ENCODE measurements at regions not wholly inside any gene's neighbourhood (a gene's known extent, or its start where the extent isn't known, plus 50 kb on each side); places are given as distances from the start of the nearest gene placed in this dataset.
"Not testable (repeated sequence)": the region's sequence is repeated elsewhere in the genome, so short reads cannot be mapped to it uniquely, and the experiment has no call there.

GRCh38 chr7:149579365-149579764 is 81.8 kb upstream of the ZNF746 start:
- H3K36me3 ChIP-seq (ENCODE audit: insufficient read depth, low read length); H3K27ac ChIP-seq (ENCODE audit: low read depth, low read length); H3K27me3 ChIP-seq (ENCODE audit: insufficient read depth, low read length); POLR2A ChIA-PET (ENCODE audit: partially characterized antibody); H3K4me1 ChIP-seq (ENCODE audit: insufficient read depth, low read length); H3K4me3 ChIP-seq (ENCODE audit: low read length in 2 of 2); H3K9me3 ChIP-seq (ENCODE audit: control insufficient read depth in 1 of 2, low read length in 2 of 2); H3K27ac Mint-ChIP-seq; H3K27me3 Mint-ChIP-seq; intact Hi-C loops (cut with micrococcal nuclease); H3K4me3 Mint-ChIP-seq; DNase-seq; CTCF ChIA-PET (ENCODE audit: partially characterized antibody): not testable (repeated sequence)
- H3K9me3 Mint-ChIP-seq = peaks cover 0 to 31% (median 16%) of the 10 kb centered on the region in 8 donors
- peaks cover 31 to 38% of the 10 kb centered on the region in 2 donors for H3K36me3 Mint-ChIP-seq
- peaks cover 13 to 23% (median 19%) of the 10 kb centered on the region in 4 donors for H3K4me1 Mint-ChIP-seq

- peaks cover 0 to 10% (median 3%) of the 10 kb centered on the region in 4 donors for H3K4me1 Mint-ChIP-seq
- H3K9me3 ChIP-seq (ENCODE audit: control insufficient read depth in 1 of 2, low read length in 2 of 2); H3K27ac ChIP-seq (ENCODE audit: low read depth, low read length); H3K27me3 ChIP-seq (ENCODE audit: insufficient read depth, low read length); intact Hi-C loops (cut with micrococcal nuclease); DNase-seq; H3K4me3 ChIP-seq (ENCODE audit: low read length in 2 of 2); H3K27me3 Mint-ChIP-seq; POLR2A ChIA-PET (ENCODE audit: partially characterized antibody); CTCF ChIA-PET (ENCODE audit: partially characterized antibody); H3K4me1 ChIP-seq (ENCODE audit: insufficient read depth, low read length); H3K27ac Mint-ChIP-seq; H3K36me3 ChIP-seq (ENCODE audit: insufficient read depth, low read length); H3K4me3 Mint-ChIP-seq: not testable (repeated sequence)
- H3K36me3 Mint-ChIP-seq = peaks cover 31 to 44% of the 10 kb centered on the region in 2 donors
- H3K9me3 Mint-ChIP-seq = peaks cover 5 to 68% (median 46%) of the 10 kb centered on the region in 8 donors
Observed at GRCh38 chr7:149574428-149574827, 76.8 kb upstream of the ZNF746 start.

GRCh38 chr7:149573519-149573918 is 75.9 kb upstream of the ZNF746 start:
- intact Hi-C loops (cut with micrococcal nuclease) = no loop called here
- H3K9me3 Mint-ChIP-seq = peaks cover 5 to 71% (median 50%) of the 10 kb centered on the region in 8 donors

GRCh38 chr7:149572920-149573319 is 75.3 kb upstream of the ZNF746 start:
- H3K36me3 ChIP-seq (ENCODE audit: insufficient read depth, low read length); H3K4me1 ChIP-seq (ENCODE audit: insufficient read depth, low read length); POLR2A ChIA-PET (ENCODE audit: partially characterized antibody); DNase-seq; intact Hi-C loops (cut with micrococcal nuclease); H3K27me3 Mint-ChIP-seq; H3K4me3 ChIP-seq (ENCODE audit: low read length in 2 of 2); H3K9me3 ChIP-seq (ENCODE audit: control insufficient read depth in 1 of 2, low read length in 2 of 2); CTCF ChIA-PET (ENCODE audit: partially characterized antibody); H3K27me3 ChIP-seq (ENCODE audit: insufficient read depth, low read length); H3K27ac ChIP-seq (ENCODE audit: low read depth, low read length); H3K4me3 Mint-ChIP-seq; H3K4me1 Mint-ChIP-seq: not testable (repeated sequence)
- peak overlapping the region in 1 of 7 donors; percentile 66 for H3K27ac Mint-ChIP-seq
- H3K36me3 Mint-ChIP-seq = peaks cover 37 to 50% of the 10 kb centered on the region in 2 donors
- peaks cover 5 to 65% (median 47%) of the 10 kb centered on the region in 8 donors for H3K9me3 Mint-ChIP-seq

More at GRCh38 chr7:149573519-149573918, 75.9 kb upstream of the ZNF746 start:
- Mint-ChIP-seq H3K4me1 (peaks cover 0 to 10% (median 3%) of the 10 kb centered on the region in 4 donors), H3K4me3 (no peak overlapping the region), H3K36me3 (peaks cover 37 to 47% of the 10 kb centered on the region in 2 donors), H3K27me3 (no peaks in the 10 kb centered on the region), H3K27ac (no peak overlapping the region)
- no peak for DNase-seq
- ChIA-PET CTCF (ENCODE audit: partially characterized antibody) (no interaction called here), POLR2A (ENCODE audit: partially characterized antibody) (no interaction called here)
- no peaks in the 10 kb centered on the region for H3K27me3 ChIP-seq (ENCODE audit: insufficient read depth, low read length)
- H3K9me3 ChIP-seq (ENCODE audit: control insufficient read depth in 1 of 2, low read length in 2 of 2) = no peaks in the 10 kb centered on the region
- H3K27ac ChIP-seq (ENCODE audit: low read depth, low read length) = no peak overlapping the region
- no peaks in the 10 kb centered on the region for H3K4me1 ChIP-seq (ENCODE audit: insufficient read depth, low read length)
- H3K4me3 ChIP-seq (ENCODE audit: low read length in 2 of 2) = no peak overlapping the region
- H3K36me3 ChIP-seq (ENCODE audit: insufficient read depth, low read length) = no peaks in the 10 kb centered on the region

- Histone ChIP-seq H3K27me3 (ENCODE audit: insufficient read depth, low read length) (no peaks in the 10 kb centered on the region), H3K27ac (ENCODE audit: low read depth, low read length) (no peak overlapping the region), H3K36me3 (ENCODE audit: insufficient read depth, low read length) (no peaks in the 10 kb centered on the region), H3K4me3 (ENCODE audit: low read length in 2 of 2) (no peak overlapping the region), H3K4me1 (ENCODE audit: insufficient read depth, low read length) (no peaks in the 10 kb centered on the region), H3K9me3 (ENCODE audit: control insufficient read depth in 1 of 2, low read length in 2 of 2) (no peaks in the 10 kb centered on the region)
- no peak for DNase-seq
- Mint-ChIP-seq H3K4me3 (no peak overlapping the region), H3K27ac (no peak overlapping the region), H3K9me3 (peaks cover 5 to 60% (median 45%) of the 10 kb centered on the region in 8 donors), H3K27me3 (no peaks in the 10 kb centered on the region), H3K36me3 (peaks cover 56 to 68% of the 10 kb centered on the region in 2 donors), H3K4me1 (peaks cover 9 to 20% (median 10%) of the 10 kb centered on the region in 4 donors)
- CTCF ChIA-PET (ENCODE audit: partially characterized antibody) = no interaction called here
- intact Hi-C loops (cut with micrococcal nuclease) = no loop called here
- POLR2A ChIA-PET (ENCODE audit: partially characterized antibody) = no interaction called here
Observed at GRCh38 chr7:149570784-149571183, 73.2 kb upstream of the ZNF746 start.

- Mint-ChIP-seq H3K9me3 (peaks cover 2 to 53% (median 40%) of the 10 kb centered on the region in 8 donors), H3K27ac (peak overlapping the region in 2 of 7 donors; percentile 4 to 21), H3K36me3 (peaks cover 63 to 71% of the 10 kb centered on the region in 2 donors), H3K4me1 (peaks cover 12 to 24% (median 13%) of the 10 kb centered on the region in 4 donors), H3K4me3 (peak overlapping the region in 1 of 8 donors; percentile 10), H3K27me3 (no peaks in the 10 kb centered on the region)
- intact Hi-C loops (cut with micrococcal nuclease) = no loop called here
- POLR2A ChIA-PET (ENCODE audit: partially characterized antibody) = no interaction called here
- Histone ChIP-seq H3K27ac (ENCODE audit: low read depth, low read length) (no peak overlapping the region), H3K36me3 (ENCODE audit: insufficient read depth, low read length) (no peaks in the 10 kb centered on the region), H3K27me3 (ENCODE audit: insufficient read depth, low read length) (no peaks in the 10 kb centered on the region), H3K4me1 (ENCODE audit: insufficient read depth, low read length) (no peaks in the 10 kb centered on the region), H3K4me3 (ENCODE audit: low read length in 2 of 2) (no peak overlapping the region), H3K9me3 (ENCODE audit: control insufficient read depth in 1 of 2, low read length in 2 of 2) (no peaks in the 10 kb centered on the region)
- CTCF ChIA-PET (ENCODE audit: partially characterized antibody) = no interaction called here
- DNase-seq = no peak
Observed at GRCh38 chr7:149569726-149570422, 72.3 kb upstream of the ZNF746 start.

GRCh38 chr7:149569025-149569725 is 71.6 kb upstream of the ZNF746 start:
- Mint-ChIP-seq H3K27ac (no peak overlapping the region), H3K36me3 (peaks cover 70 to 75% of the 10 kb centered on the region in 2 donors), H3K9me3 (peaks cover 2 to 46% (median 35%) of the 10 kb centered on the region in 8 donors), H3K4me3 (no peak overlapping the region), H3K4me1 (peaks cover 12 to 24% (median 15%) of the 10 kb centered on the region in 4 donors), H3K27me3 (no peaks in the 10 kb centered on the region)
- CTCF ChIA-PET (ENCODE audit: partially characterized antibody) = no interaction called here
- no peak for DNase-seq
- Histone ChIP-seq H3K4me3 (ENCODE audit: low read length in 2 of 2) (no peak overlapping the region), H3K36me3 (ENCODE audit: insufficient read depth, low read length) (no peaks in the 10 kb centered on the region), H3K9me3 (ENCODE audit: control insufficient read depth in 1 of 2, low read length in 2 of 2) (no peaks in the 10 kb centered on the region), H3K27ac (ENCODE audit: low read depth, low read length) (no peak overlapping the region), H3K27me3 (ENCODE audit: insufficient read depth, low read length) (no peaks in the 10 kb centered on the region), H3K4me1 (ENCODE audit: insufficient read depth, low read length) (no peaks in the 10 kb centered on the region)
- intact Hi-C loops (cut with micrococcal nuclease) = no loop called here
- POLR2A ChIA-PET (ENCODE audit: partially characterized antibody) = no interaction called here
